NCI-H1930 (cell line): ENCODE measurements at regions not wholly inside any gene's neighbourhood (a gene's known extent, or its start where the extent isn't known, plus 50 kb on each side); places are given as distances from the start of the nearest gene placed in this dataset.

ENCODE experiments used
- DNase-seq, 2 experiments: peaks; one replicate each; lab custom pipeline; 2025; lab: John Stamatoyannopoulos, UW

GRCh38 chrX:69083801-69084200 lies 81.5 kb downstream of the PJA1 start:
- no peak for DNase-seq

GRCh38 chrX:69083361-69083760 lies 81.9 kb downstream of the PJA1 start:
- no peak for DNase-seq

- DNase-seq, result no peak
Measured at GRCh38 chrX:69082753-69083150, 82.5 kb downstream of the PJA1 start.

- DNase-seq, result no peak
Measured at GRCh38 chrX:69082055-69082752, 83.0 kb downstream of the PJA1 start.

GRCh38 chrX:69080855-69081465 lies 84.3 kb downstream of the PJA1 start:
- DNase-seq, result no peak

GRCh38 chrX:69079268-69079667 lies 86.0 kb downstream of the PJA1 start:
- DNase-seq, result no peak

GRCh38 chrX:69077895-69078455 lies 87.3 kb downstream of the PJA1 start:
- DNase-seq, result no peak

GRCh38 chrX:69076088-69076487 lies 89.2 kb downstream of the PJA1 start:
- DNase-seq, result no peak

GRCh38 chrX:69074726-69075125 lies 90.5 kb downstream of the PJA1 start:
- no peak for DNase-seq

GRCh38 chrX:69073721-69074120 lies 91.5 kb downstream of the PJA1 start:
- DNase-seq, result no peak

- DNase-seq, result no peak
Measured at GRCh38 chrX:69073241-69073640, 92.0 kb downstream of the PJA1 start.

GRCh38 chrX:69072486-69073006 lies 92.7 kb downstream of the PJA1 start:
- DNase-seq, result no peak

- no peak for DNase-seq
Measured at GRCh38 chrX:69070949-69071650, 94.2 kb downstream of the PJA1 start.

GRCh38 chrX:69069876-69070275 lies 95.4 kb downstream of the PJA1 start:
- no peak for DNase-seq

- DNase-seq, result no peak
Measured at GRCh38 chrX:69069086-69069445, 96.2 kb downstream of the PJA1 start.

GRCh38 chrX:69068301-69069085 lies 96.8 kb downstream of the PJA1 start:
- no peak for DNase-seq

- DNase-seq, result no peak
Measured at GRCh38 chrX:69067841-69068240, 97.4 kb downstream of the PJA1 start.

GRCh38 chrX:69066966-69067525 lies 98.2 kb downstream of the PJA1 start:
- no peak for DNase-seq

- no peak for DNase-seq
Measured at GRCh38 chrX:69066021-69066757, 99.1 kb downstream of the PJA1 start.

- no peak for DNase-seq
Measured at GRCh38 chrX:69065451-69065850, 99.8 kb downstream of the PJA1 start.

GRCh38 chrX:69063486-69063885 lies 101.8 kb downstream of the PJA1 start:
- no peak for DNase-seq
